ENCODE measurements at regions not wholly inside any gene's neighbourhood (a gene's known extent, or its start where the extent isn't known, plus 50 kb on each side); places are given as distances from the start of the nearest gene placed in this dataset.

DNA sequence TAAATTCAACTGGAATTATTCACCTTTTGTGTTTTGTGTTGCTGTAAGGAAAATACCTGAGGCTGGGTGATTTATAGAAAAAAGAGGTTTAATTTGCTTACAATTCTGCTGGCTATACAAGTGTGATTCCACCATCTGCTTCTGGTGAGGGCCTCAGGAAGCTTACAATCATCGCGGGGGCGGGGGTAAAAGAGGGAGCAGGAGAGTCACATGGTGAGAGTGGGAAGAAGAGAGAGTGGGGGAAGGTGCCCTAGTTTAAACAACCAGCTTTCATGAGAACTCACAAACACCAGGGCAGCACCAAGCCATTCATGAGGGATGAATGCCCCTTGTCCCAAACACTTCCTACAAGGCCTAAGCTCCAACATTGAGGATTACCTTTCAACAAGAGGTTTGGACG is 760.7 kb upstream of the PCDH9 start:
- Histone ChIP-seq H3K36me3 (no peaks in the 10 kb centered on the region), H4K20me1 (no peaks in the 10 kb centered on the region), H3K4me3 (no peak overlapping the region), H3K4me2 (no peak overlapping the region), H3K27ac (no peak overlapping the region), H3K9me3 (no peaks in the 10 kb centered on the region), H3K4me1 (no peaks in the 10 kb centered on the region), H3K9ac (no peak overlapping the region), H3K27me3 (no peaks in the 10 kb centered on the region)
- no peak for TF ChIP-seq Cebpa-rat (IDR thresholded peaks at IDR 0.05)

- Histone ChIP-seq H3K4me3 (no peak overlapping the region), H3K4me1 (no peaks in the 10 kb centered on the region), H3K4me2 (no peak overlapping the region), H3K27ac (no peak overlapping the region), H3K9ac (no peak overlapping the region), H4K20me1 (no peaks in the 10 kb centered on the region), H3K9me3 (no peaks in the 10 kb centered on the region), H3K27me3 (no peaks in the 10 kb centered on the region), H3K36me3 (no peaks in the 10 kb centered on the region)
- no peak for TF ChIP-seq Cebpa-rat (IDR thresholded peaks at IDR 0.05)
Measured at GRCh38 chr13:67986234-67986633, 756.1 kb upstream of the PCDH9 start.

GRCh38 chr13:67977066-67977465 is 746.9 kb upstream of the PCDH9 start:
- no peaks in the 10 kb centered on the region for H3K9me3 ChIP-seq
- no peak for TF ChIP-seq Cebpa-rat (IDR thresholded peaks at IDR 0.05)

DNA sequence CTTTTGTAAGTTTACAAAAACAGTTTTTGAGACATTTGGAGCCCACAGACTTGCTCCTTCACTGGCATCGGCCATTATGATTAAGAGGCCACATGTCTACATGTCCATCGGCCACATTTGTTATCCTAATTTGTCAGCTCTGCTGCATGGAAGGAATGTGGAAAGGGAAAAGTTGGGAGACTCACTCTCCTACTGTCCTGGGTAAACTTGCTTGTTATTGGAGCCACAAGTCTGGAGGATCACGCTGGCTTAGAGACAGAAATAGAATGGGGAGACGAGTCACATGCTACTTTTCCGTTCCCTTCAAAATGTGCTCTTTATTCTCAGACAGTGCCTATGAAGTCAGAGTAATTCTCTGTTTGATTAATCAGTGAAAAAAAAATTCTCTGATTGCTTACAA is 741.2 kb upstream of the PCDH9 start:
- no peak overlapping the region for H3K4me3 ChIP-seq
- no peaks in the 10 kb centered on the region for H3K27me3 ChIP-seq
- H3K4me2 ChIP-seq, result no peak overlapping the region
- no peaks in the 10 kb centered on the region for H3K9me3 ChIP-seq
- no peaks in the 10 kb centered on the region for H4K20me1 ChIP-seq
- H3K4me1 ChIP-seq, result no peaks in the 10 kb centered on the region
- no peak for TF ChIP-seq Cebpa-rat (IDR thresholded peaks at IDR 0.05)
- H3K27ac ChIP-seq, result no peak overlapping the region
- H3K9ac ChIP-seq, result no peak overlapping the region
- H3K36me3 ChIP-seq, result no peaks in the 10 kb centered on the region

More at GRCh38 chr13:67977066-67977465, 746.9 kb upstream of the PCDH9 start:
- Histone ChIP-seq H3K4me1 (no peaks in the 10 kb centered on the region), H3K4me2 (no peak overlapping the region), H3K9ac (no peak overlapping the region), H4K20me1 (no peaks in the 10 kb centered on the region), H3K4me3 (no peak overlapping the region), H3K27ac (no peak overlapping the region), H3K27me3 (no peaks in the 10 kb centered on the region), H3K36me3 (no peaks in the 10 kb centered on the region)

DNA sequence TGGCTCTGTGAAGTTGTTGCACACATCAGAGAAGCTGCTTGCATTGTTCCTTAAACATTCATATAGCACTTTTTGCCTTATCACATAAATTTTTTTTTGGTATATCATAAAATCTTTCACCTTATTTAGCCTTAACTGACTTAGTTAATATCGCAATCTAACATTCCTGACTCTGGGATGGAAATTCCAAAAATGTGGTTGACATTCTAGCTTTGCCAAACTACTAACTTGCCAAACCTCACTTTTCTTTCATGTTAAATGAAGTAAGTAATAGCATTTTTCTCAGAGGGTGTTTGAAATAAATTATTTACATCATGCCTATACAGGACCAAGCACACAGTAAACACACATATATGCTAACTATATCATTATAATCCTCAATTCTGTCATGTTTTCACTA is 736.9 kb upstream of the PCDH9 start:
- Histone ChIP-seq H4K20me1 (no peaks in the 10 kb centered on the region), H3K27ac (no peak overlapping the region), H3K4me1 (no peaks in the 10 kb centered on the region), H3K27me3 (no peaks in the 10 kb centered on the region), H3K9ac (no peak overlapping the region), H3K4me3 (no peak overlapping the region), H3K4me2 (no peak overlapping the region), H3K36me3 (no peaks in the 10 kb centered on the region), H3K9me3 (no peaks in the 10 kb centered on the region)
- TF ChIP-seq Cebpa-rat (IDR thresholded peaks at IDR 0.05), result no peak

- H3K36me3 ChIP-seq, result no peaks in the 10 kb centered on the region
- H4K20me1 ChIP-seq, result no peaks in the 10 kb centered on the region
- no peak overlapping the region for H3K9ac ChIP-seq
- H3K9me3 ChIP-seq, result no peaks in the 10 kb centered on the region
- H3K27me3 ChIP-seq, result no peaks in the 10 kb centered on the region
- H3K27ac ChIP-seq, result no peak overlapping the region
- no peaks in the 10 kb centered on the region for H3K4me1 ChIP-seq
- no peak for TF ChIP-seq Cebpa-rat (IDR thresholded peaks at IDR 0.05)
- no peak overlapping the region for H3K4me2 ChIP-seq
- H3K4me3 ChIP-seq, result no peak overlapping the region
Measured at GRCh38 chr13:67966065-67966464, 735.9 kb upstream of the PCDH9 start.

- no peak for TF ChIP-seq Cebpa-rat (IDR thresholded peaks at IDR 0.05)
- no peak overlapping the region for H3K27ac ChIP-seq
Measured at GRCh38 chr13:67964986-67965385, 734.9 kb upstream of the PCDH9 start.

GRCh38 chr13:67964091-67964490 is 734.0 kb upstream of the PCDH9 start:
- no peak overlapping the region for H3K27ac ChIP-seq
- no peak overlapping the region for H3K9ac ChIP-seq
- no peak for TF ChIP-seq Cebpa-rat (IDR thresholded peaks at IDR 0.05)
- H3K4me1 ChIP-seq, result no peaks in the 10 kb centered on the region
- no peaks in the 10 kb centered on the region for H3K27me3 ChIP-seq
- H3K9me3 ChIP-seq, result no peaks in the 10 kb centered on the region
- no peak overlapping the region for H3K4me2 ChIP-seq
- H4K20me1 ChIP-seq, result no peaks in the 10 kb centered on the region
- H3K36me3 ChIP-seq, result no peaks in the 10 kb centered on the region
- no peak overlapping the region for H3K4me3 ChIP-seq

More at GRCh38 chr13:67964986-67965385, 734.9 kb upstream of the PCDH9 start:
- Histone ChIP-seq H3K36me3 (no peaks in the 10 kb centered on the region), H4K20me1 (no peaks in the 10 kb centered on the region), H3K4me3 (no peak overlapping the region), H3K9ac (no peak overlapping the region), H3K27me3 (no peaks in the 10 kb centered on the region), H3K9me3 (no peaks in the 10 kb centered on the region), H3K4me2 (no peak overlapping the region), H3K4me1 (no peaks in the 10 kb centered on the region)

DNA sequence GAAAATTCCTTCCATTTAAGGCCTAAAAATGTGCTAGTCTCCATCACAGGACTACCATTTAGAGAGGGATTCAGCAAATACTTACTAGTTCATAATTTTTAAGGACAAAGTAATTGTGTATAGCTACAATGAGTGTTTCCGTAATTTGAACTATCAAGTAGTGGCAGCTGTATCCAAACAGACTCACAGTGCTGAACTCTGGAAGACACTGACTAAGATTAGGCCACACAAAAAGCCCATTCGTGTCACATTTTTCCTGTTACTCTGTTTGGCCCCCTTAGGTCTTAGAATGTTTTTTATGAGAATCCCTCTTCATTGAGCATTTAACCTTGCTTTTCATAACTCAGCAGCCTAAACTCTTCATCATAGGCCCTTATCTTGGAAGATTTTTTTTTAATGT is 731.2 kb upstream of the PCDH9 start:
- H3K27me3 ChIP-seq, result no peaks in the 10 kb centered on the region
- H3K9me3 ChIP-seq, result no peaks in the 10 kb centered on the region
- no peaks in the 10 kb centered on the region for H3K36me3 ChIP-seq
- H3K9ac ChIP-seq, result no peak overlapping the region
- H3K27ac ChIP-seq, result no peak overlapping the region
- no peak for TF ChIP-seq Cebpa-rat (IDR thresholded peaks at IDR 0.05)
- no peak overlapping the region for H3K4me3 ChIP-seq
- no peak overlapping the region for H3K4me2 ChIP-seq
- no peaks in the 10 kb centered on the region for H3K4me1 ChIP-seq
- H4K20me1 ChIP-seq, result no peaks in the 10 kb centered on the region

GRCh38 chr13:67951431-67951830 is 721.3 kb upstream of the PCDH9 start:
- H3K4me2 ChIP-seq, result no peak overlapping the region
- no peaks in the 10 kb centered on the region for H4K20me1 ChIP-seq
- H3K27me3 ChIP-seq, result no peaks in the 10 kb centered on the region
- no peaks in the 10 kb centered on the region for H3K9me3 ChIP-seq
- no peak overlapping the region for H3K4me3 ChIP-seq
- H3K27ac ChIP-seq, result no peak overlapping the region
- no peaks in the 10 kb centered on the region for H3K4me1 ChIP-seq
- no peak overlapping the region for H3K9ac ChIP-seq
- H3K36me3 ChIP-seq, result no peaks in the 10 kb centered on the region
- no peak for TF ChIP-seq Cebpa-rat (IDR thresholded peaks at IDR 0.05)

DNA sequence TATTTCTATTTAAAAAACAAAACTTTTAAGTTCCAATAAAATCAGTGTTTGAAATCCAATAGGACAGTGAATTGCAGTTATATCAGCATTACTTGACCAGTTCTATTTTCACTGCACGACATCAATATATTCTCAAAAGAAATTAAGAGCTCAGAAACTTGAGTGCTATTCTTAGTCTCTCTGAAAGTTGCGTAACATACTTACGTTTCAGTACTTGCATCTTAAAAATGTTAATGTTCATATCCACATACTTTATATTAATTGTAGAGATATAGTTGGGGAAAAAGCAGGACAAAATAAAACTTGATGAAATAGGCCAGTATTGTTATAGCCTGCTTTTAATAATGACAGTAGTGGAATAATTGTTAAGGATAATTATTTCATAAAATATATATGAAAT is 720.5 kb upstream of the PCDH9 start:
- H3K4me3 ChIP-seq, result no peak overlapping the region
- no peak overlapping the region for H3K4me2 ChIP-seq
- H3K4me1 ChIP-seq, result no peaks in the 10 kb centered on the region
- no peak overlapping the region for H3K9ac ChIP-seq
- TF ChIP-seq Cebpa-rat (IDR thresholded peaks at IDR 0.05), result no peak; the same call in 1 of the 2 replicates
- H3K36me3 ChIP-seq, result no peaks in the 10 kb centered on the region
- H3K9me3 ChIP-seq, result no peaks in the 10 kb centered on the region
- H4K20me1 ChIP-seq, result no peaks in the 10 kb centered on the region
- H3K27ac ChIP-seq, result no peak overlapping the region
- no peaks in the 10 kb centered on the region for H3K27me3 ChIP-seq
